Type B pancreatic cell (in vitro differentiated cells): ENCODE measurements at regions not wholly inside any gene's neighbourhood (a gene's known extent, or its start where the extent isn't known, plus 50 kb on each side); places are given as distances from the start of the nearest gene placed in this dataset.
"Not testable (repeated sequence)": the region's sequence is repeated elsewhere in the genome, so short reads cannot be mapped to it uniquely, and the experiment has no call there.

Source experiments
- DNase-seq: peaks from one replicate; pipeline ENCODE4 v3.0.0; 2021; ENCODE audit warnings: mixed read lengths; ENCODE audit not compliant: unreplicated experiment; ENCODE audit errors: extremely low spot score
- H3K27ac Mint-ChIP-seq: 2 replicates; pipeline ENCODE4 v1.8.0; 2021; ENCODE audit warnings: mild to moderate bottlenecking, mixed read lengths
- H3K27me3 Mint-ChIP-seq: 2 replicates; pipeline ENCODE4 v1.8.0; 2021; ENCODE audit warnings: mixed read lengths
- H3K36me3 Mint-ChIP-seq: 2 replicates; pipeline ENCODE4 v1.8.0; 2021; ENCODE audit warnings: mixed read lengths
- H3K4me1 Mint-ChIP-seq: one replicate; pipeline ENCODE4 v1.8.0; 2021; ENCODE audit warnings: mixed read lengths; ENCODE audit not compliant: unreplicated experiment
- H3K4me3 Mint-ChIP-seq: 2 replicates; pipeline ENCODE4 v1.8.0; 2021; ENCODE audit warnings: mild to moderate bottlenecking, mixed read lengths
- H3K9me3 Mint-ChIP-seq: 2 replicates; pipeline ENCODE4 v1.8.0; 2021; ENCODE audit warnings: mixed read lengths
- CTCF ChIP-seq: fragments of 200-600 bp; sonication (generic); conservative IDR thresholded peaks from 2 replicates; pipeline ENCODE4 v1.5.0; 2021; ENCODE audit warnings: antibody characterized with exemption, mild to moderate bottlenecking

GRCh38 chr3:147257944-147258343 is 148.4 kb downstream of the ZIC4 start:
- Mint-ChIP-seq H3K27ac (no peak overlapping the region), H3K36me3 (no peaks in the 10 kb centered on the region), H3K9me3 (no peaks in the 10 kb centered on the region), H3K27me3 (peaks cover 3% of the 10 kb centered on the region), H3K4me1 (no peaks in the 10 kb centered on the region), H3K4me3 (no peak overlapping the region)
- TF ChIP-seq CTCF = no peak
- no peak for DNase-seq

- no peak for TF ChIP-seq CTCF
- Mint-ChIP-seq H3K36me3 (no peaks in the 10 kb centered on the region), H3K4me3 (no peak overlapping the region), H3K9me3 (no peaks in the 10 kb centered on the region), H3K4me1 (no peaks in the 10 kb centered on the region), H3K27me3 (peaks cover 3% of the 10 kb centered on the region), H3K27ac (no peak overlapping the region)
- DNase-seq = no peak
Measured at GRCh38 chr3:147256739-147257138, 149.6 kb downstream of the ZIC4 start.

- DNase-seq = no peak
- H3K9me3 Mint-ChIP-seq = no peaks in the 10 kb centered on the region
- no peaks in the 10 kb centered on the region for H3K4me1 Mint-ChIP-seq
- H3K27me3 Mint-ChIP-seq = no peaks in the 10 kb centered on the region
- H3K27ac Mint-ChIP-seq = no peak overlapping the region
- no peak overlapping the region for H3K4me3 Mint-ChIP-seq
- no peaks in the 10 kb centered on the region for H3K36me3 Mint-ChIP-seq
- TF ChIP-seq CTCF = no peak
Measured at GRCh38 chr3:147246906-147247305, 159.4 kb downstream of the ZIC4 start.

- not testable (repeated sequence) for H3K4me1 Mint-ChIP-seq, H3K27me3 Mint-ChIP-seq, H3K4me3 Mint-ChIP-seq, H3K9me3 Mint-ChIP-seq, H3K27ac Mint-ChIP-seq, DNase-seq, H3K36me3 Mint-ChIP-seq
Measured at GRCh38 chr3:147245638-147246037, 160.7 kb downstream of the ZIC4 start.

DNA sequence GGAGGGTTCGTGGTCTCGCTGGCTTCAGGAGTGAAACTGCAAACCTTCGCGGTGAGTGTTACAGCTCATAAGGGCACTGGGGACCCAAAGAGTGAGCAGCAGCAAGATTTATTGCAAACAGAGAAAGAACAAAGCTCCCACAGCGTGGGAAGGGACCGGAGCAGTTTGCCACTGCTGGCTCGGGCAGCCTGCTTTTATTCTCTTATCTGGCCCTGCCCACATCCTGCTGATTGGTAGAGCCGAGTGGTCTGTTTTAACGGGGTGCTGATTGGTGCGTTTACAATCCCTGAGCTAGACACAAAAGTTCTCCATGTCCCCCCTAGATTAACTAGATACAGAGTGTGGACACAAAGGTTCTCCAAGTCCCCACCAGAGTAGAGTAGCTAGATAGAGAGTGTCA is 161.3 kb downstream of the ZIC4 start:
- H3K4me1 Mint-ChIP-seq, DNase-seq, H3K36me3 Mint-ChIP-seq, H3K27ac Mint-ChIP-seq, H3K4me3 Mint-ChIP-seq, H3K27me3 Mint-ChIP-seq, H3K9me3 Mint-ChIP-seq: not testable (repeated sequence)

DNA sequence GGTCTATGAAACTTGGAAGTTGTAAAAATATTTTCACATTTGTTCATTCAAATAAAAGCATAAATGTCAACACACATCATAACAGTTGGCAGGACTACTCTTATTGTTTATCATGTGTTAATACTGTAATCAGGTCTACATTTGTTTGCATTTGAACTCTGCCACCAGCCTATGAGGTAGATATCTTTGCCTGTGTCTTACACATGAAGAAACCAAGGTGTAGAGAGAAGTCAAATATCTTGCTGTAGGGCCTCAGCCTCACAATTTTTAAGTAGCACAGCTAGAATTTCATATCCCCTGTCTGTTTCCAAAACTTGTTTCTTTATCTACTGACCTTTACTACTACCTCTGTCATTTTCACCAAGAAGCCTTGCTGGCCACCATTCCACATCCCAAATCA is 161.9 kb downstream of the ZIC4 start:
- no peak overlapping the region for H3K4me3 Mint-ChIP-seq
- no peaks in the 10 kb centered on the region for H3K27me3 Mint-ChIP-seq
- H3K9me3 Mint-ChIP-seq = no peaks in the 10 kb centered on the region
- no peaks in the 10 kb centered on the region for H3K36me3 Mint-ChIP-seq
- DNase-seq = no peak
- no peak for TF ChIP-seq CTCF
- no peak overlapping the region for H3K27ac Mint-ChIP-seq
- peaks cover 4% of the 10 kb centered on the region for H3K4me1 Mint-ChIP-seq

DNA sequence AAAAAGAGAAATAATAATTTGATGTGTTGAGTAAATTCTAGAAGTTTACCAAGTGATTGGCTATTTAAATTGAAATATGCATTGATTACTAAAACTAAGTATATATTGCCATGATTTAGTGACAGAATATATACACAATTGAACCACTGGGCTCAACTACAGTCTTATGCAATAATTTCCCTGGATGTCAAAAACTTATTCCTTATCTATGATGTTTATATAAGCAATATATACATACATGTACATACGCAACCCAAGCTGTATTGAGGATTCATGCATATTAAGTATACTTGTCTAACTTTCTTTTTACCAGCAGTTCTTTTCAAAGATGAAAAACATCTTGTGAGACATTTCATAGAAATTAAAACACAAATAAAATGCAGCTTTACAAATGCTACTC is 165.8 kb downstream of the ZIC4 start:
- no peak for TF ChIP-seq CTCF
- no peaks in the 10 kb centered on the region for H3K36me3 Mint-ChIP-seq
- H3K27me3 Mint-ChIP-seq = no peaks in the 10 kb centered on the region
- H3K27ac Mint-ChIP-seq = no peak overlapping the region
- no peak overlapping the region for H3K4me3 Mint-ChIP-seq
- DNase-seq = no peak
- H3K9me3 Mint-ChIP-seq = no peaks in the 10 kb centered on the region
- peaks cover 4% of the 10 kb centered on the region for H3K4me1 Mint-ChIP-seq
